Osteoblast (primary cell): ENCODE measurements at regions not wholly inside any gene's neighbourhood (a gene's known extent, or its start where the extent isn't known, plus 50 kb on each side); places are given as distances from the start of the nearest gene placed in this dataset.

Experiments
- DNase-seq: peaks from one replicate; pipeline ENCODE4 v3.0.0; 2011; ENCODE audit warnings: low spot score, mixed read lengths; ENCODE audit not compliant: insufficient read length; ENCODE audit errors: missing footprints
- H2AFZ ChIP-seq: 2 replicates; pipeline ENCODE4 v1.6.0; 2011; ENCODE audit warnings: mild to moderate bottlenecking, low read length
- H3K27ac ChIP-seq: 2 replicates; pipeline ENCODE4 v1.5.1; 2011; ENCODE audit warnings: mild to moderate bottlenecking, low read depth, low read length, moderate library complexity
- H3K27me3 ChIP-seq: 2 replicates; pipeline ENCODE4 v1.6.0; 2012; ENCODE audit warnings: mild to moderate bottlenecking, control low read depth, inconsistent platforms, low read length, moderate library complexity; ENCODE audit not compliant: insufficient read depth
- H3K36me3 ChIP-seq: 2 replicates; pipeline ENCODE4 v1.5.1; 2011; ENCODE audit warnings: mild to moderate bottlenecking, low read length, control low read depth, moderate library complexity; ENCODE audit not compliant: insufficient read depth
- H3K4me1 ChIP-seq: 2 replicates; pipeline ENCODE4 v1.5.1; 2011; ENCODE audit warnings: mild to moderate bottlenecking, low read length, control low read depth, moderate library complexity; ENCODE audit not compliant: insufficient read depth
- H3K4me2 ChIP-seq: 2 replicates; pipeline ENCODE4 v1.6.0; 2011; ENCODE audit warnings: mild to moderate bottlenecking, low read length; ENCODE audit not compliant: insufficient read depth
- H3K4me3 ChIP-seq: fragments of 200-600 bp; sonication (generic); 3 replicates; pipeline ENCODE4 v1.5.1; 2012; ENCODE audit warnings: mild to moderate bottlenecking, low read length, inconsistent platforms; ENCODE audit not compliant: insufficient read depth
- H3K79me2 ChIP-seq: 2 replicates; pipeline ENCODE4 v1.6.0; 2012; ENCODE audit warnings: mild to moderate bottlenecking, low read length, control low read depth, inconsistent platforms; ENCODE audit not compliant: insufficient read depth
- H3K9me3 ChIP-seq: 2 replicates; pipeline ENCODE4 v1.5.1; 2011; ENCODE audit warnings: low read depth, low read length, control low read depth
- H4K20me1 ChIP-seq: 2 replicates; pipeline ENCODE4 v1.6.0; 2012; ENCODE audit warnings: mild to moderate bottlenecking, low read length, control low read depth; ENCODE audit not compliant: insufficient read depth
- CTCF ChIP-seq: IDR thresholded peaks from 2 replicates; pipeline ENCODE4 v1.5.1; 2011; ENCODE audit warnings: mild to moderate bottlenecking, low read depth, low read length, moderate library complexity; ENCODE audit errors: extremely low read depth

DNA sequence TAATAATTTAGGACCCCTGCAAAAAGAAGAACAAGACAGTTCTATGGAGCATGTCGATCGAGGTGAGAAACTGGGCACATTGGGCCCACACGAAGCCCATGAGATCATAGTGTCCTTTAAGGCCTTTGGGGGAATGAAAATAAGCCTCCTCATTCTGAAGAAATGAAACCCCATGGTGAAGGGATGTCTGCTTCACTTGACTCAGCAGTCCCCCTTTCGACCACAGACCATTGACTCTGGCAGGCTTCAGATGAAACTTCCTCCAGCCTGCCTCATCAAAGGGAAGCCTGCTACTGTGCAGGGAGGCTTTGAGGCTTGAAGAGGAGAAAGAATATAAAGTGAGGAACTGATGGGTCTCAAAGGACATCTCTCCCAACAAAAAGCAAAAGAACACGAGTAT is 144.2 kb upstream of the FBXL4 start:
- no peak overlapping the region for H3K4me2 ChIP-seq
- TF ChIP-seq CTCF: no peak
- no peaks in the 10 kb centered on the region for H3K27me3 ChIP-seq
- no peak for DNase-seq
- no peaks in the 10 kb centered on the region for H3K4me1 ChIP-seq
- no peaks in the 10 kb centered on the region for H3K36me3 ChIP-seq
- H3K9me3 ChIP-seq: no peaks in the 10 kb centered on the region
- no peak overlapping the region for H3K4me3 ChIP-seq
- H3K79me2 ChIP-seq: no peaks in the 10 kb centered on the region
- no peak overlapping the region for H3K27ac ChIP-seq
- no peaks in the 10 kb centered on the region for H4K20me1 ChIP-seq
- H2AFZ ChIP-seq: no peak overlapping the region

DNA sequence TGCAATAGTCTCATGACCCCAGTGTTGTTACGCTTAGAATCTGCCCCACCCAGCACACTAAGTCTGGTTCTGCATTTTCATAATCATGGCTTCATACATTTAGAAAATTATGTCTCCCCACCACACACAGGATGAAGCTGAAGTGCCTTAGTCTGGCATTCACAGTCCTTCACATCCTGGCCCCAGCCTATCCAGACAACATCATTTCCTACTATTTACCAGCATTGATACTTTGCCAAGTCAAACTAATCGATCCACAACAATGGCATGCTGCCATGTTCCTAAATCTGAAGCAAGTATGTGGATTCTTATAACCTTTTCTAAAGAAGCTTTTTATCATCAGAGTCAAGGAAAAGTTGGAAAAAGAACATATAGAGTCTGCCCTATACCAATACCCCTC is 132.4 kb upstream of the FBXL4 start:
- Histone ChIP-seq H3K4me2 (no peak overlapping the region), H3K79me2 (no peaks in the 10 kb centered on the region), H3K27me3 (no peaks in the 10 kb centered on the region), H3K27ac (no peak overlapping the region), H4K20me1 (no peaks in the 10 kb centered on the region), H3K4me1 (no peaks in the 10 kb centered on the region), H3K4me3 (no peak overlapping the region), H2AFZ (no peak overlapping the region), H3K9me3 (no peaks in the 10 kb centered on the region), H3K36me3 (no peaks in the 10 kb centered on the region)
- TF ChIP-seq CTCF: no peak
- no peak for DNase-seq

- no peaks in the 10 kb centered on the region for H3K9me3 ChIP-seq
- TF ChIP-seq CTCF: no peak
- H3K36me3 ChIP-seq: no peaks in the 10 kb centered on the region
- no peak overlapping the region for H3K27ac ChIP-seq
- no peak overlapping the region for H2AFZ ChIP-seq
- H4K20me1 ChIP-seq: no peaks in the 10 kb centered on the region
- H3K4me1 ChIP-seq: no peaks in the 10 kb centered on the region
- no peak overlapping the region for H3K4me3 ChIP-seq
- no peak for DNase-seq
- H3K4me2 ChIP-seq: no peak overlapping the region
- H3K27me3 ChIP-seq: no peaks in the 10 kb centered on the region
- H3K79me2 ChIP-seq: no peaks in the 10 kb centered on the region
These were observed 131.3 kb upstream of the FBXL4 start for GRCh38 chr6:99079058-99079457.

GRCh38 chr6:99073223-99073622 is 125.5 kb upstream of the FBXL4 start:
- no peak for TF ChIP-seq CTCF
- DNase-seq: no peak
- Histone ChIP-seq H4K20me1 (no peaks in the 10 kb centered on the region), H3K4me3 (no peak overlapping the region), H3K27ac (no peak overlapping the region), H3K4me1 (no peaks in the 10 kb centered on the region), H3K36me3 (no peaks in the 10 kb centered on the region), H2AFZ (no peak overlapping the region), H3K27me3 (no peaks in the 10 kb centered on the region), H3K9me3 (no peaks in the 10 kb centered on the region), H3K4me2 (no peak overlapping the region), H3K79me2 (no peaks in the 10 kb centered on the region)
